Right atrium auricular region (tissue), 2 donors: ENCODE measurements at regions not wholly inside any gene's neighbourhood (a gene's known extent, or its start where the extent isn't known, plus 50 kb on each side); places are given as distances from the start of the nearest gene placed in this dataset.

Experiments
- DNase-seq: peaks from one replicate; pipeline ENCODE4 v3.0.0-alpha.2; 2019; ENCODE audit warnings: low spot score
- H3K27ac ChIP-seq, 2 donors: fragments of 200-600 bp; sonication (generic); 1 replicate in 1 of 2; 2 replicates in 1 of 2; pipeline ENCODE4 v1.5.1; 2016 to 2019
- H3K27me3 ChIP-seq, 2 donors: fragments of 200-600 bp; sonication (generic); one replicate each; pipeline versions ENCODE4 v1.5.1 to v1.6.0; 2017 to 2019
- H3K36me3 ChIP-seq: fragments of 200-600 bp; sonication (generic); one replicate; pipeline ENCODE4 v1.5.1; 2016
- H3K4me1 ChIP-seq, 2 donors: fragments of 200-600 bp; sonication (generic); one replicate each; pipeline versions ENCODE4 v1.5.1 to v1.6.0; 2017 to 2019
- H3K4me3 ChIP-seq, 2 donors: fragments of 200-600 bp; sonication (generic); 1 replicate in 1 of 2; 2 replicates in 1 of 2; pipeline ENCODE4 v1.5.1; 2017 to 2019; ENCODE audit warnings: mild to moderate bottlenecking in 1 of 2, moderate library complexity in 1 of 2
- H3K9me3 ChIP-seq, 2 donors: fragments of 200-600 bp; sonication (generic); one replicate each; pipeline ENCODE4 v1.5.1; 2019
- CTCF ChIP-seq, 2 donors: fragments of 200-600 bp; sonication (generic); IDR thresholded peaks; one replicate each; pipeline ENCODE4 v1.5.1; 2019; ENCODE audit warnings: antibody characterized with exemption in 2 of 2

DNA sequence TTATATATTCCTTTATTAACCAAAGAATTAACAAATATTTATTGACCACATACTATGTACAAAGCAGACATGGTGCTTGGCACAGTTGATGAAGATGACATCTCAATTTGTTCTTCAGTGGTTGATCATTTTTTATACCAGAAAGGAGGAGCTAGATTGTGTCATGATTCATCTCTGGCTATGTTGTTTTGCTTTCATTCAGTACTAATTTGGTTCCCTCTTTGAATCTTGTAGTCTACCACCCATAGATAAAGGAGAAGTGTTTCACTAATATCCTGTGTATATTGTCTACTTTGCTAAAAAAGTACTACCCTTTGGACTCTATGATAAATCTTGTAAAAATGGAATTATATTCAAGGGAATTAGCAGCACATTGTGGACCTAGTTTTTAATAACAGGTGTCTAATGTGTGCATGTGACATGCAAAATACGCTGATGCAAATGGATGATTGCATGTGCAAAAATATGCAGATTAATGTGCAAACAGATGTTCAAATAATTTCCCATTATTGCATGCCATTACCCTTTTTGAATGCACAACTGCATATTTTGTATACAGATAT, 313.2 kb upstream of the ZEB2 start:
- Histone ChIP-seq H3K27me3 (no peaks in the 10 kb centered on the region), H3K9me3 (no peaks in the 10 kb centered on the region), H3K4me1 (peaks cover 0 to 13% of the 10 kb centered on the region in 2 donors), H3K36me3 (no peaks in the 10 kb centered on the region), H3K4me3 (no peak overlapping the region), H3K27ac (no peak overlapping the region)
- no peak for TF ChIP-seq CTCF (IDR thresholded peaks at IDR 0.05)
- DNase-seq, result no peak

DNA sequence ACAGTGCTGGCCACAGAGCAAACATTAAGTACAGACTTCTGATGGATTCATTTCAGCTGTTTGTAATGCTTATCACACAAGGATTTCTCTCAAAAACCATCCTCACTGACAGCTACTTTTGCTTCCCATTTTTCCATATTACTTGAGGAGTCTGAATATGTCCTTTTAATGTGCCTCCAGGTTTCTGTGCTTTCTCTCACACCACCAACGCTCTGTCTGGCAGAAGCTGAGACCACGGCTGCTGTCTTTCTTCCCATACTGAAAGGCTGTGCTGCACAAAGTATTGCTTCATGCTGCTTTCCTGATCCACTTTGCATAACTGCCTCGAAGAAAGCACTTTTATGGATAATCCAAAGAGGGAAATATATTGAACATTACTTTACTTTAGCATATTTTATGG, 312.1 kb upstream of the ZEB2 start:
- H3K4me3 ChIP-seq, result no peak overlapping the region
- H3K9me3 ChIP-seq, result no peaks in the 10 kb centered on the region
- H3K36me3 ChIP-seq, result no peaks in the 10 kb centered on the region
- H3K27ac ChIP-seq, result no peak overlapping the region
- no peak for DNase-seq
- no peak for TF ChIP-seq CTCF (IDR thresholded peaks at IDR 0.05)
- H3K27me3 ChIP-seq, result no peaks in the 10 kb centered on the region
- peaks cover 0 to 13% of the 10 kb centered on the region in 2 donors for H3K4me1 ChIP-seq

GRCh38 chr2:144830543-144830942, 310.6 kb upstream of the ZEB2 start:
- Histone ChIP-seq H3K9me3 (no peaks in the 10 kb centered on the region), H3K36me3 (no peaks in the 10 kb centered on the region), H3K4me1 (peaks cover 0 to 4% of the 10 kb centered on the region in 2 donors), H3K4me3 (no peak overlapping the region), H3K27me3 (no peaks in the 10 kb centered on the region), H3K27ac (no peak overlapping the region)
- DNase-seq, result no peak
- TF ChIP-seq CTCF (IDR thresholded peaks at IDR 0.05), result no peak

DNA sequence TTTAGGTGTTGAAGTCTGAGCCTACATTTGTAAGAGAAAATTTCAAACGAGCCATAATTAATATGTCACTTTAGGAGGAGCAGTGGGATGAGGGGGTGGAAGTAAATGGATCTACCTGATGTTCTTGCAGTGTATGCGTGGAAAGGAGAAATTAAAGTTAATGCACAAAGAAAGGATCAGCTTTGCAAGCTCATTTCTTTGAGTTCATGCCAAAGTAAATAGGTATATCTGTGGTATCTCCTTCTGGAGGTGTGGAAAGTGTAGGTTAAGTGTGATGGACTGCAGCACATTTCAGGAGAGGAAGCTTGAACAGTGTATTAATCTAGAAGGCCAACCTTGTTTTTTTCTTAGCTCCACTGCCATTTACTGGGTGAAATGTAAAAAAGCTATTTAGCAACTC, 307.5 kb upstream of the ZEB2 start:
- no peak overlapping the region for H3K27ac ChIP-seq
- no peaks in the 10 kb centered on the region for H3K36me3 ChIP-seq
- no peak for DNase-seq
- no peak for TF ChIP-seq CTCF (IDR thresholded peaks at IDR 0.05)
- no peaks in the 10 kb centered on the region for H3K9me3 ChIP-seq
- H3K27me3 ChIP-seq, result no peaks in the 10 kb centered on the region
- H3K4me3 ChIP-seq, result no peak overlapping the region
- no peaks in the 10 kb centered on the region for H3K4me1 ChIP-seq

DNA sequence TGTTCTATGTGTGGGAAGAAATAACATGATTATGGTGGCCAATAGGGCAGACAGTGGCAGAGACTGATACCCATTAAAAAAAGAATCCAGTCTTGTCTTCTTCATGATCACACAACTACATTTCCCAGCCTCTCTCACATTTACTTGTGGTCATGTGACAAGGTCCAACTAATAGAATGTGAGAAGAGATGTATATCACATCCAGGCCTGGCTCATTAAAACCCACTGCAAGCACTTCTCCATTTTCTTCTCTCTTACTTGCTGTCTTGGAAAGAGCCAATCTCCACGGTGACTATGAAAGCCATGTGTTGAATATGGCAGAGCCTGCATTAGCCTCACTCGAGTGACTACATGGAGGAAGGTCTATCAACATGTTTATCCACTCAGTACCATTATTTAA, 306.2 kb upstream of the ZEB2 start:
- no peak for TF ChIP-seq CTCF (IDR thresholded peaks at IDR 0.05)
- no peak overlapping the region for H3K4me3 ChIP-seq
- H3K27me3 ChIP-seq, result no peaks in the 10 kb centered on the region
- H3K4me1 ChIP-seq, result no peaks in the 10 kb centered on the region
- no peaks in the 10 kb centered on the region for H3K36me3 ChIP-seq
- peaks cover 0 to 3% of the 10 kb centered on the region in 2 donors for H3K9me3 ChIP-seq
- H3K27ac ChIP-seq, result no peak overlapping the region
- DNase-seq, result no peak

GRCh38 chr2:144825331-144826020, 305.6 kb upstream of the ZEB2 start:
- H3K27me3 ChIP-seq, result no peaks in the 10 kb centered on the region
- H3K36me3 ChIP-seq, result no peaks in the 10 kb centered on the region
- H3K9me3 ChIP-seq, result peaks cover 0 to 3% of the 10 kb centered on the region in 2 donors
- no peak for DNase-seq
- no peak for TF ChIP-seq CTCF (IDR thresholded peaks at IDR 0.05)
- no peak overlapping the region for H3K4me3 ChIP-seq
- H3K4me1 ChIP-seq, result no peaks in the 10 kb centered on the region
- H3K27ac ChIP-seq, result no peak overlapping the region
